NB4 (cell line): ENCODE measurements at regions not wholly inside any gene's neighbourhood (a gene's known extent, or its start where the extent isn't known, plus 50 kb on each side); places are given as distances from the start of the nearest gene placed in this dataset.

Experiments used
- CTCF ChIP-seq: IDR thresholded peaks from one replicate; pipeline ENCODE4 v1.5.1; 2012; ENCODE audit warnings: low read depth, low read length
- POLR2A ChIP-seq: IDR thresholded peaks from 2 replicates; pipeline ENCODE4 v1.6.1; 2011; ENCODE audit warnings: mild to moderate bottlenecking; ENCODE audit not compliant: insufficient read length; ENCODE audit errors: extremely low read depth

- TF ChIP-seq CTCF (no peak), POLR2A (no peak)
Measured at GRCh38 chr2:145284551-145284950, 764.6 kb upstream of the ZEB2 start.
